Stimulated activated CD8-positive, alpha-beta memory T cell treated with anti-CD3 and anti-CD28 coated beads, Interleukin-4, amount 100 ng/mL, for 1 hour (primary cell): ENCODE measurements at regions not wholly inside any gene's neighbourhood (a gene's known extent, or its start where the extent isn't known, plus 50 kb on each side); places are given as distances from the start of the nearest gene placed in this dataset.
A peak's percentile ranks its signal among the peaks of the same experiment; 100 is the strongest.
"Not testable (repeated sequence)": the region's sequence is repeated elsewhere in the genome, so short reads cannot be mapped to it uniquely, and the experiment has no call there.

ENCODE experiments used
- DNase-seq, 2 donors: peaks; one replicate each; pipeline ENCODE4 v3.0.0-alpha.2; 2020; ENCODE audit warnings: low read depth in 2 of 2, low spot score in 1 of 2

- no peak for DNase-seq
These were observed 250.7 kb downstream of the BTG1 start for GRCh38 chr12:91894911-91895310.

- no peak for DNase-seq
These were observed 252.2 kb downstream of the BTG1 start for GRCh38 chr12:91893476-91893875.

GRCh38 chr12:91892081-91892855 is 253.4 kb downstream of the BTG1 start:
- DNase-seq, result no peak

- no peak for DNase-seq
These were observed 254.9 kb downstream of the BTG1 start for GRCh38 chr12:91890742-91891141.

DNA sequence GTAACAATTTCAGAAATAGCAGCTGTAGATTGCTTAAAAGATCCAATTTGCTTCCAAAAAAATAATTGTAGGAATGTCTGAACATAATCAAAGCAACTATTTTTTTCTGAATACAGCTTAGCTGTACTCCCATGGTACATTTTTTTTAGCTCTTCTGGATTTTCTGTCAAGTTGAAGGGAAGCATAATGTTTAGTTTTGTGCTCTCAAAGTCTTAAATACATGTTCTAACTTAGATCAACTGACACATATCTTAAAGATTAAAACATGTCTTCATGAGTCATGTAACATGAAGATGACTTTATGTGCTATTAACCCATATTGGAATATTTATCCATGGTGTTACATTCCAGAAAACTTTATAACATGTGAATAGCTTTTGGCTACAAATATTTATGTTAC is 255.7 kb downstream of the BTG1 start:
- no peak for DNase-seq

DNA sequence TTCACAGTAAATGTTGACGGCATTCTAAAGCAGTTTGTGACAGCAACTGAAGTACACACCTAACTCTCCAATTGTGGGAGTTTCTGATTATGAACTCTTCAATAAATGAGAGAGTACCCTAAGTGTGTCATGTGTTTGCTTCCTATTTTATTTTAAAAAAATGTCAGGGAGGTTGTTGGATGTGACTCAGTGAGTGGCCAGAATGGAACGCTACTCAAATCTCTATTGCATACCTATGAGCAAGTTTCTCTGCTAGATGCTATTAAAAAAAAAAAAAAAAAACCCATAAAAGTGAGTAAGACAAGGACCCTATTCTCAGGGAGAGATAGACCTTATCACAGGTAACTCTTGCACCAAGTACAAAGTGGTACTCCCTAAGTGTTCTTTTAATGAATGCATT is 256.6 kb downstream of the BTG1 start:
- DNase-seq, result no peak

DNA sequence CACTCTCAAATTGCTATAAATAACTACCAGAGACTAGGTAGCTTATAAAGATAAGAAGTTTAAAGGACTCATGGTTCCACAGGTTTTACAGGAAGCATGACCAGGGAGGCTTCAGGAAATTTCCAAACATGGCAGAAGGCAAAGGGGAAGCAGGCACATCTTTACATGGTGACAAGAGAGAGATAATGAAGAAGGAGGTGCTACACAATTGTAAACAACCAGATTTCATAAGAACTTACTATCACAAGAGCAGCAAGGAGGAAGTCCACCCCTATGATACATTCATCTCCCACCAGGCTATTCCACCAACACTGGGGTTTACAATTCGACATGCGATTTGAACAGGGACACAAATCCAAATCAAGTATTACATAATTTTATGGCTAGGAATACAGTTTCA is 257.7 kb downstream of the BTG1 start:
- DNase-seq, result no peak

DNA sequence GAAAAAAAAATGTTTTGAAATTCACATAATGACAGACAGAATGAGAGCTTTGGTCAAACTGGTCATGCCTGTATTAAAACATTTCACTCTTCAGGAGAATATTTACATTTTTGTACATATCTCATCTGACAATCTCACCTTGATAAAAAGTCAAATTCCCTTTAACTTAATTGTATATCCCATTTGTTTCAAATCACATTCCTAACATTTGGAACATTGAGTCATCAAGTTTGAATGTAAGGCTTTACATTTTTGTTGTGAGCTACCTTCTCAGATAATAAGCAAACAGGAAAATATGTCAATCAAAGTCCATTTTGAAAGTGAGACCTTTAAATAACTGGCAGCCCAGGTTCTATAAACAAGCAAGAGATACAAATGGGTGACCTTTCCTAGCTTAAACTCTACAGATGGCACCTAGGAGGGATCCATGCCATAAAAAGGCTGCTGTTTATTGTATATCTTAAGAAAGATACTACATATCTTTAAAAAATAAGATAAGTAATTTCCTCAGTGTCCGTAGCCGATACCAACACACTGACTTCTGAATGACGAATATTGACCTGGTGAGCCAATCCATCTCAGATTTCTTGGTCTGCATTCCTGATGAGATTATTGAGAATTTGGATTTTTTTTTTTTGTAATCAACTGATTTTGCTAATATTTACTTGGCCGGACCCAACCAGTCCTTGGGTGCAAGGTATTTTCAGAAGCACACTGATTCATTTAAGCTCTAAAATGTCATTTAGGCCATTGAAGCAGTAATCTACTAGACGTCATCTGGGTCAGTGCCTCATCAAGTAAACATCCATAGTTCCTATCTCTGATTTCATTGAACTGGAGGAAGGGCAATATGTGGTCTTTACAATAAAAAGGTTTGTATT is 259.6 kb downstream of the BTG1 start:
- no peak for DNase-seq

GRCh38 chr12:91884230-91884629 is 261.4 kb downstream of the BTG1 start:
- no peak for DNase-seq

DNA sequence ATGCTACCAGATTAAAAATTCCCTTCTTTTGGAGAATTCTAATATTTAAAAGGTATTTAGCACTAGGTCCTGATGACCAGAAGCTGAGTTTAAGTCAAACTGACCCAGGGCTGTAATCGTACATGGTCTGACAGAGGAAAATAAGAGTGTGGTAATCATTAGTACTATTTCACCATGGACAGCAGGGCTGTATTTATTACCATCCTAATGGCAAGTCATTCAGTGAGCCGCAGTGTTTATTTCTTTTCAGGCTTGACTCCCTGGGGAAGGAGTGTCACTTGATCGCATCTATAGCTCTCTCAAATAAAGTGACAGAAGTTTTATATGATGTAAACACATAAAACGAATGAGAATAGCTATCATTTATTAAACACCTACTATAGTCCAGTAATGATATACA is 261.8 kb downstream of the BTG1 start:
- DNase-seq, result no peak

GRCh38 chr12:91882910-91883309 is 262.7 kb downstream of the BTG1 start:
- no peak for DNase-seq

DNA sequence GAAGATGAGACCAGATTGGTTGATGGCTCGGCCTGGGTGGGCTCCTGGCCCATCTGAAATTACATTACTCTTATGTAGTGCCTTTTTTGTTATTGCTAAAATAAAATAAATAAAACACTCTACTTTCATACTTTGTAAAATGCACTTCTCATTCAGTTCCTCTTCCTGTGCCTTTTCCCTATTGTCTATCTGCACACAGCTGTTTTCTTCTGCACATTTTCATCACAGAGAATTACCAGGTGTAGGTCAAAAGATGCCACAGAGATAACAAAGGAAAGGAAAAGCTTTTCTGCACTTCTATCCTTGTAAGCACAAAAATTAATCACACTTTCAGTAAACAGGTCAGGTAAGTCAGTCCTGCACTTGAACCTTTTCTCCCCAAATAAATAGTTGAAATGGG is 265.1 kb downstream of the BTG1 start:
- DNase-seq, result no peak

GRCh38 chr12:91877456-91878235 is 268.0 kb downstream of the BTG1 start:
- peak in 1 of 2 donors; percentile 11 for DNase-seq

- peak; percentile 64 to 76 for DNase-seq
These were observed 268.6 kb downstream of the BTG1 start for GRCh38 chr12:91877022-91877421.

DNA sequence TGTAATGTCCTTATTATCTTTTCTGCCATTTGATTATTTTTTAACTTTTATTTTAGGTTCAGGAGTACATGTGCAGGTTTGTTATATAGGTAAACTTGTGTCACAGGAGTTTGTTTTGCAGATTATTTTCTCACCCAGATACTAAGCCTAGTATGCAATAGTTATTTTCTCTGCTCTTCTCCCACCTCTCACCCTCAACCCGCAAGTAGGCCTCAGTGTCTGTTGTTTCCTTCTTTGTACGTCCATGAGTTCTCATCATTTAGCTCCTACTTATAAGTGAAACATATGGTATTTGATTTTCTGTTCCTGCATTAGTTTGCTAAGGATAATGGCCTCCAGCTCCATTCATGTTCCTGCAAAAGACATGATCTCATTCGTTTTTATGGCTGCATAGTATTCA is 270.0 kb downstream of the BTG1 start:
- DNase-seq, result not testable (repeated sequence)

- no peak for DNase-seq
These were observed 271.4 kb downstream of the BTG1 start for GRCh38 chr12:91874086-91874865.

- DNase-seq, result no peak
These were observed 273.9 kb downstream of the BTG1 start for GRCh38 chr12:91871751-91872150.

DNA sequence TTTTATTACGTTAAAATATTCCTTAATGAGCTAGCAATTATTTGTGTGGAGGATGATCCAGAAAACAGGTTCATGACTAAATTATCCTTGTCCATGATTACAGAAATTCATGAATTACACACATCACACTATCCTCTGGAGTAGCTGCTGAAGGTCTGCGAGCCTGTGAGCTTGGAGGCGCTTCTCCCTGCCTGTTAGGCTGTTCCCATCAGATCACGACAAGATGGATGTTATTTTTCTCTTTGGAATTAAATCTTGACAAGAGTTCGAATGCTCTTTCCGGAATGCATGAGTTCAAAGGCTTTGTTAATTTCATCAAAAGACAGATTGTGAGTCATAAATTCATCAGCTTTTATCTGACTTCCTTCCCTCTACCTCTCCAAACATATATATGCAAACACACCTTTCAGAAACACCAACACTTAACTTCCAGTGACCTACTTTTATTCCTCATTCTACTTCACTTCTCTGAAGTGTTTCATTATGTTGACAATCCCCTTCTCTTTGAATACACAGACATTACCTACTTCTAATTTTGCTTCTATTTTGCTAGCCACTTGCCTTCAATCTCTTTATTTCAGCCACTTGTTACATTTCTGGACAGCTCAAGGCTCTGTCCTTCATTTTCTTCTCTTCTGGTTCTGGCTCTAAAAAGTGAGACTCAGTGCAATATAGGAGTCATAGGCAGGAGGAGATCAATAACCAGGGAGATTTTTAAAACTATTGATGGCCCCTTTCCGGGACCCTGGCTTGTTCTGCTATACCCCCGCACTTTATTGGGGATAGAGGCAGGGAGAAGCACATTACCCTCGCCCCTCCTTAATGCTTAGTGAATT is 274.6 kb downstream of the BTG1 start:
- no peak for DNase-seq

DNA sequence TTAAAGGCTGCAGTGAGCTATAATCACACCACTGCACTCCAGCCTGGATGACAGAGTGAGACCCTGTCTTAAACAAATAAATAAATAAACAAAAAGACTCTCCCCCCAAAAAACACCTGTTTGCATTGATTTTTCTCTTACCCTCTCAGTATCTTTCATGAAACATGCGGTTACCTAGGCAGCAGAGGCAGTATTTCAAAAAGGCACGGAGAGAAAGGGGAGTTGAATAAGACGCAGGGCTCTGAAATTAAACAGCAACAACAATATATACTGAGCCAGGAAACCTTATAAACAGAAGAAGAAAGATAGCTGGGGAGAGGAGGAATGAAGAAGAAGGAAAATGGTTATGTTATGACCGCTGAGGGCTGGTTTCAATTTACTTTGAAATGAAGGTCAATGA is 277.6 kb downstream of the BTG1 start:
- DNase-seq, result no peak

DNA sequence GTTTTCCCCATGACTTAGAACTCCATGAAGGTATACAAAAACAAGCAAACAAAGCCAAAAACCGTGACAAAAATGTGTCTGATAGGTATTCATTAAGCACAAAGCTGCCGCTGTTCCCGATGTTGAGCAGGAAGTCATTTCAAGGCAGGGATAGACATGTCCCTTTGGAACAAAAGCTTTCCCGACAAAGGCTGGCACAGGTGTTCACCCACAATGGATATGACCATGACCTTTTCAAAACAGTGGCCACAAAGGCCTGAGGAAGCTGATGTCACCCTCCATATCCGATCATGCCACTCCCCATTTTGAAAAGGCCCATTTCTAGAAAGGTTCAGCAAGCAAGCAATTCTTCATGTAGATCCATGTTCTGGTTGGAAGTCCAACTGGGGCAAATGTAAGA is 279.1 kb downstream of the BTG1 start:
- DNase-seq, result no peak
